ENCODE measurements at regions not wholly inside any gene's neighbourhood (a gene's known extent, or its start where the extent isn't known, plus 50 kb on each side); places are given as distances from the start of the nearest gene placed in this dataset.

GRCh38 chr11:80350541-80350940 lies 909.7 kb upstream of the TENM4 start:
- no peak overlapping the region for H3K4me3 ChIP-seq (ENCODE audit: insufficient read depth, low read depth, low read length)
- no peak overlapping the region for H3K4ac ChIP-seq (ENCODE audit: low read depth, low read length)
- no peaks in the 10 kb centered on the region for H3K9me1 ChIP-seq (ENCODE audit: insufficient read depth, low read length)
- H3K9me3 ChIP-seq (ENCODE audit: control insufficient read depth, insufficient read depth, low read length) = no peaks in the 10 kb centered on the region
- ATAC-seq (ENCODE audit: low read depth) (no peak), DNase-seq (no peak)
- H3K56ac ChIP-seq (ENCODE audit: extremely low read depth, insufficient read depth, low read length) = no peak overlapping the region
- no peak overlapping the region for H4K8ac ChIP-seq (ENCODE audit: low read depth in 2 of 2, low read length in 2 of 2)
- no peak overlapping the region for H2BK20ac ChIP-seq (ENCODE audit: low read depth, low read length)
- ChIA-PET CTCF (no interaction called here), POLR2A (ENCODE audit: unreplicated experiment) (no interaction called here)
- no peak overlapping the region for H2AK9ac ChIP-seq (replicated peaks; ENCODE audit: low read depth, low read length, poor library complexity)
- no peak overlapping the region for H3K9ac ChIP-seq (ENCODE audit: low read depth, low read length)
- in situ Hi-C loops (cut with MboI; ENCODE audit: low sequenced_read_pairs) (no loop called here), intact Hi-C loops (cut with micrococcal nuclease) (no loop called here), dilution Hi-C loops (cut with HindIII; ENCODE audit: low sequenced_read_pairs, unreplicated experiment) (no loop called here)
- TF ChIP-seq, protein P1, sequence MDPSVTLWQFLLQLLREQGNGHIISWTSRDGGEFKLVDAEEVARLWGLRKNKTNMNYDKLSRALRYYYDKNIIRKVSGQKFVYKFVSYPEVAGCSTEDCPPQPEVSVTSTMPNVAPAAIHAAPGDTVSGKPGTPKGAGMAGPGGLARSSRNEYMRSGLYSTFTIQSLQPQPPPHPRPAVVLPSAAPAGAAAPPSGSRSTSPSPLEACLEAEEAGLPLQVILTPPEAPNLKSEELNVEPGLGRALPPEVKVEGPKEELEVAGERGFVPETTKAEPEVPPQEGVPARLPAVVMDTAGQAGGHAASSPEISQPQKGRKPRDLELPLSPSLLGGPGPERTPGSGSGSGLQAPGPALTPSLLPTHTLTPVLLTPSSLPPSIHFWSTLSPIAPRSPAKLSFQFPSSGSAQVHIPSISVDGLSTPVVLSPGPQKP (IDR thresholded peaks at IDR 0.05; ENCODE audit: borderline replicate concordance, low read depth, low read length) = no peak
- TF ChIP-seq FOS (IDR thresholded peaks at IDR 0.05; ENCODE audit: low read depth, low read length) (no peak), MAFK (IDR thresholded peaks at IDR 0.05; ENCODE audit: low read depth, low read length) (no peak), SMC3 (IDR thresholded peaks at IDR 0.05; ENCODE audit: low read depth, low read length) (no peak), BHLHE40 (IDR thresholded peaks at IDR 0.05; ENCODE audit: low read depth, low read length) (no peak), CTCF (conservative IDR thresholded peaks at IDR 0.05; ENCODE audit: low read depth, low read length) (no peak), POLR2A (IDR thresholded peaks at IDR 0.05; ENCODE audit: low read depth, low read length) (no peak), CEBPB (IDR thresholded peaks at IDR 0.05; ENCODE audit: low read depth, low read length) (no peak), CHD1 (IDR thresholded peaks at IDR 0.05; ENCODE audit: low read depth, low read length) (no peak), RAD21 (IDR thresholded peaks at IDR 0.05; ENCODE audit: low read length) (no peak), RFX5 (IDR thresholded peaks at IDR 0.05; ENCODE audit: low read depth, low read length) (no peak), MAZ (IDR thresholded peaks at IDR 0.05; ENCODE audit: borderline replicate concordance, low read depth, low read length) (no peak), NFE2L2 (IDR thresholded peaks at IDR 0.05; ENCODE audit: low read depth, low read length) (no peak)
- no peak overlapping the region for H3K18ac ChIP-seq (ENCODE audit: low read depth, low read length)
- H2AFZ ChIP-seq (replicated peaks; ENCODE audit: low read length, poor library complexity) = no peak overlapping the region
- H3K27ac ChIP-seq (ENCODE audit: insufficient read depth, low read length) = no peak overlapping the region
- H3K14ac ChIP-seq (replicated peaks; ENCODE audit: low read depth, low read length) = no peak overlapping the region
- WGBS, 2 experiments (ENCODE audit: extremely low coverage in 2 of 2, insufficient read length in 1 of 2) = no CpG with 5 or more reads among the region's 3 CpGs
- H3K4me2 ChIP-seq (ENCODE audit: low read depth, low read length) = no peak overlapping the region
- H4K20me1 ChIP-seq (ENCODE audit: insufficient read depth, low read length) = no peaks in the 10 kb centered on the region
- H3K23ac ChIP-seq (ENCODE audit: low read depth, low read length) = no peak overlapping the region
- no peak overlapping the region for H2AK5ac ChIP-seq (ENCODE audit: low read depth, low read length)
- no peaks in the 10 kb centered on the region for H3K4me1 ChIP-seq (ENCODE audit: control insufficient read depth, insufficient read depth, low read length)
- BruUV-seq (replicated peaks) = no TSS peak
- H4K91ac ChIP-seq (ENCODE audit: insufficient read depth, low read depth, low read length) = no peak overlapping the region
- H2BK5ac ChIP-seq (ENCODE audit: low read depth, low read length, poor library complexity, severe bottlenecking) = no peak overlapping the region
- no peaks in the 10 kb centered on the region for H3K36me3 ChIP-seq (ENCODE audit: control insufficient read depth, insufficient read depth, low read length)
- no peak overlapping the region for H2BK15ac ChIP-seq (ENCODE audit: low read depth, low read length)
- no peaks in the 10 kb centered on the region for H3K79me1 ChIP-seq (ENCODE audit: low read depth in 1 of 2, low read length in 2 of 2)
- H4K5ac ChIP-seq (ENCODE audit: low read depth, low read length) = no peak overlapping the region
- no peaks in the 10 kb centered on the region for H3K27me3 ChIP-seq (ENCODE audit: control insufficient read depth, insufficient read depth, low read length)
- H2BK120ac ChIP-seq (ENCODE audit: low read depth, low read length) = no peak overlapping the region
